GM21717 (cell line): ENCODE measurements at regions not wholly inside any gene's neighbourhood (a gene's known extent, or its start where the extent isn't known, plus 50 kb on each side); places are given as distances from the start of the nearest gene placed in this dataset.

Experiments used
- ATAC-seq: cut with Tn5 transposase; IDR thresholded peaks from one replicate; pipeline ENCODE4 v1.9.1; 2021; ENCODE audit warnings: mild to moderate bottlenecking, moderate library complexity; ENCODE audit not compliant: unreplicated experiment

DNA sequence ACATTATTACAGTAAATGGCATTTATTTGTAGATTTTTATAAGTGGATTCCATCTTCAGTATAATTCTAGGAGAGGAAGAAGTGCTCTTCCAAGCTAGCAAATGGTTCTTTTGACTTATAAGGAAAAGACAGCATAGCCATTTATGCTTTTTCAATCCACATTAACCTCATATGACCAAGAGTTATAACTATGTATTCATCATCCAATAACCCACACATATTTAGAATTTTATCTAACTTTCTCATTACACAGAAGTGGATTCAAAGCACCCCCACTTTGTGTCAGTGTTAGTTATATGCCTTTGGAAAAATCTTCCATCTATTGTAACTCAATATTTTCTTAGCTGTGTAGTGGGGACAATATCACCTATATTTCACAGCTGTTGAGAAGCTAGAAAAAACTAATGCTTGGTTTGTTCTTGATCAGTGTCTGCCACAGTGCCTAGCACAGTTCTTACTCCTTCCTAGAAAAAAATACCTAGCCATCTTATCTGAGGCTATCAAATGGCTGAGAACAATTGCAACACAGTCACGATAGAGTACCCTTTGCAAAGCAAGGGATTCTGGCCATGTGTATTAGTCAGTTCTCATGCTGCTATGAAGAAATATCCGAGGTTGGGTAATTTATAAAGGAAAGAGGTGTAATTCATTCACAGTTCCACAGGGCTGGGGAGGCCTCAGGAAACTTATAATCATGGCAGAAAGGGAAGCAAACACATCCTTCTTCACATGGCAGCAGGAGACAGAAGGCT is 986.3 kb downstream of the TFAP2A start:
- no peak for ATAC-seq

DNA sequence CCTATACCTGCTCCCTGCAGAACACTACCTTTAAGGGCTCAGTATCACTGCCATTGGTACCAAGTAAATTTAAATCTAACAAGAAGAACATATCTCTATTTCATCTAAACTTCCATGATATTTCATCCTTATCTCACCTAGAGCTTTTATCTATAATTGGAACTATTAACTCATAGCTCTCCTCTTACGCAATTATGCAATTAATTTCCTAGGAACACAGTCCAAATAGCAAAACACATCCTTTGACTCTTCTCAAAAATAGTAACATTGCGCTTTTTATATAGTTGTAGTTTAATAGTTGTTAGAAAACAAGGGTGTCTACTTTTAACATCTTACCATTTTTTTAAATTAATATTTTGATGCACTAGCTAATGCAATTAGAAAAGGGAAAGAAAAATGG is 986.8 kb upstream of the SLC35B3 start:
- no peak for ATAC-seq

DNA sequence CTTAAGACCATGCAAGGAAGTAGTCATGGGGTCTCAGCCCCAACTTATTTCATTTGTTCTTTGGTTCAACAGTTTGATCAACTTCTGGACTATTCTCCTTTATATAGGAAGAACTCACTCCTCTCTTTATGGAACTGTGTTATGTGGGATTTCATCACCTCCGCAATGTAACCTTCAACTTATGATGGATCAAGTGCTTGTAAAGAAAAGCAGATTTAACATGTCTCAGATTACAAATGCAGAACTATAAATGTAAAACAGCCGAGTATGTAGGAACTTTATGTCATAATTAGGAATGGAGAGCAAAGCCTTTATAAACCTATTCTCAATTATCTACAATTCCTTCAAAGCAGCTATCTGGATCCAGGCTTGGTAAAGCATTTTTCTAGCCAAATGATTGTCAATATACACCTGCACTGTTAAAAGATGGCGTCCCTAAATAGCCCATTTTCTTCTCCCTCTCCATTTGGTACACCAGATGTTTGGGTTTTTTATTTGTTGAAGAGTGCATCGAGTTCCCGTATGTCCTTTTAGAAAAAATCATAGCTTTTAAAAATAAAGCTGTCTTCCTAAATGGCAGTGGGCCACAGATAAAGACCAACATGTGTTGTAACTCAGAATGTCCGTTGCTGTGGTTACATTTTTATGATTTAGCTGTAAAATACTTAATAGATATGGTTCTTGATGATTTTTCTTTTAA is 985.1 kb upstream of the SLC35B3 start:
- no peak for ATAC-seq

DNA sequence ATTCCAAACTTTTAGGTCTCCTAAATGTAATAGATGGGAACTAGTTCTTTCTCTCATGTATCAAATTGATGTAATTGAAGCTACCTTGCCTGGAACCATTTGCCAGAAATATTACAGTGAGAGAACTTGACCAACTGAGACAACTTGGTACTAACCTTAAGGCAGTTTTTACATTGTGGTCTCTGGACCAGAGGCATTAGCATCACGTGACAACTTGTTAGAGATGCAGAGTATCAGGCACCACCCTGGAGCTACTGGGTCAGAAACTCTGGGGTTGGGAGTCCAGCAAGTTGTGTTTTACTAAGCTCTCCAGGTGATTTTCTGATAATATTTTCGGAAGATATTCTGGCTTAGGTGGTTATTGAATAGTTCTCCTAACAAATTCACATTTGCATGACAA is 982.1 kb upstream of the SLC35B3 start:
- no peak for ATAC-seq

DNA sequence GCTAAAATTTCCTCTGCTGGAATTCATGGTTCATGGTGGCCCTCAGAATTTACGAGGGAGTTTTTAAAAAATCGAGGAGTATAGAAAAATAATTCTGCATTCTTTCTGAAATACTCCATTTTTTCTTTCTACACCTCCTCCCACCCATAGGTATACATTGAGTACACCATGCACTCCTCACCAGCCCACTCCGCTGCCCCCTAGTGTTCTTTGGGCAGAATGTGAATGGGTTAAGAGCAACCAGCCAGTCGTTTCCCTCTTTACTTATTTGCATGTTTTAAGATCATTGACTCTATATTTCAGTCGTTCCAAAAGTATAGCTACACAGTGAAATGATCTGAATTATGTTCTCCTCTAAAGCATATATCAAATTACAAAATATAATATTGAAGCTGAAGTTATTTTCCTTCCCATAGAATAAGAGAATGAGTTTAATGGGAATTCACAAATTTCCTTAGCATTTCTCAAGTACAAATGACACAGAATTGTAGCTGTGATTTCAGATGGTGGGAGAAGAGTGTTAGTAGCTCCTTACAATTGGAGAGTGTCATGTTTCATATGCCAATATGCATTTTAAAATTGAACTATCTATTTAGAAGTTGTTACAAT is 977.7 kb upstream of the SLC35B3 start:
- ATAC-seq: no peak

DNA sequence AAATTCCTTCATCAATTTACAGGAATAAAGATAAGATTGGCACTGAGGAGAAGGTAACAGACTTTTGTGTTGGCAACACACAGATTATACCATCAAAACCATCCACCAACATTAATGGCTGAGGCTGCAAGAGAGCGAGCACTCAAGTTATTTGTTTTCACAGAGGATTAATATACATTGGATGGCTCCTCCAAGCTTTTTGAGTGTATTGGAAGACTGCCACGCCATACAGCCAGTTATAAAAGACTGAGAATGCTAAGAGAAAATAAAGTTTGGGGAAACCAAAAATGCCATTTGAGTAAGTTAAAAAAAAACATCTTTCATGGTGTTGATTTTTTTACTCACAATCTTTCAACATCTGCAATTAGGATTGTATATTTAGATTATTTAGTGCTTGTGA is 973.8 kb upstream of the SLC35B3 start:
- ATAC-seq: no peak

DNA sequence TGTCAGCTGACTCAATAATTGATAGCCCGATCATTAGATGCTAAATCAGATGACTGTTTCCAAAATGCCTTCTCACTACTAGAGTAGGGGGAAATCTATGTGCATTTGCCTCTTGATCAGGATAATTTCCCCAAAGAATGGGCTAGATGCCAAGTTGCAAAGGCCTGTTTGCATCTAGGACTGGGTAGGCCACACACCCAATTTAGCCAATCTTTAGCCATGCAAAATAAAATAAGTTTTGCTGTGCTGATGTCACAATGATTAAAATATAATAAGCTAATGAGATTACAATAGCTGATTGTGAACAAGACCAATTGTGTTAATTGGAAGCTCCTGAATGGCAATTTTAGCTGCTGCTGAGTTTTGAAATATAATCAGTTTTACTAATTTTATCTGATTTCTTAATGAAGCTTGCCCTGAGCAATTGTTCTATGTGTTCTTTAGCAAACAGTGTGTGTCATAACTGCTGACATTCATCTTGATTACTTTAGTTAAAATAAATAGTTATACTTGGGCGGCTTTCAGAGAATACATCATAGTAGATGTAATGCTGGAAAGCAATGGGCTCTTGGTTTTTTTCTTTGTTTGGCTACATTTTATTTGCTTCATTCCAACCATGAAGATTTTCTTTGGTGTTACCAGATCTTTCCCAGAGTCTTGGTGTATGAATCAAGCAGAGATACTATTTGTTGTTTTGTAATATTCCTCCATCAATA is 973.2 kb upstream of the SLC35B3 start:
- ATAC-seq: no peak

DNA sequence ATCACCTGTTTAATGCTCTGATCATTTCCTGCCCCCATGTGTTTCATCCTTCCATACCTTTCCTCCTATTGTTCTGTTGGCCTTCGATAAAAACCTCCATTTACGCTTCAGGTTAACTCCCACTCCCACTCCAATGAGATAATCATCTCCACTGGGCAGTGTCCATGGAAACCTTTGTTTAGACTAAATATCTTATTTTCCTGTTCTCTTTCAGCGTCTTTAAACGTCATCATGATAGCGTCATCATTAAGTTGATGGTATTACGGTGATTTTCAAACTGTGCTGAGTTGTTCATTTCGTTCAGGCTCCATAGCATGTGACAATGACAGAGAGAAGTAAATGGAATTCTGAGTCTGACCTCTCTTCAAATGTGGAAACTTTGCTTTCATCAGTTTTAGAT is 970.5 kb upstream of the SLC35B3 start:
- no peak for ATAC-seq

DNA sequence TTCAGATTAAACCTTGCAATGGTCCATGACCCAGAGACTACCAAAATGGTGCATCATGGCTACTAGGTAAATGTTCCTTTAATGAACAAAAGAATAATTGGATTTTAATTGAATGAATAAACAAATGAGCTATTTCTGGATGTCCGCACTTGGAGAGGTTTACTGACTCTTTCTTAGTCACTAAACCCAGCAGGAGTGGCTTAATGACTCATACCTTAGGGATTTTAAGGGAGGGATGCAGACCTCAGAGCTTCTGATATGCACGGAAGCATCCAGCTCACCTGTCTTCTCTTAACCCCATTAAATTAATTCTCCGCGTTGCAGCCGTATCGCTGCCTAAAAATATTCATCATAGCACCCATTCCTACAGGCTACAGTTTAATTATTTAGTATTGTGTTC is 970.0 kb upstream of the SLC35B3 start:
- ATAC-seq: no peak

DNA sequence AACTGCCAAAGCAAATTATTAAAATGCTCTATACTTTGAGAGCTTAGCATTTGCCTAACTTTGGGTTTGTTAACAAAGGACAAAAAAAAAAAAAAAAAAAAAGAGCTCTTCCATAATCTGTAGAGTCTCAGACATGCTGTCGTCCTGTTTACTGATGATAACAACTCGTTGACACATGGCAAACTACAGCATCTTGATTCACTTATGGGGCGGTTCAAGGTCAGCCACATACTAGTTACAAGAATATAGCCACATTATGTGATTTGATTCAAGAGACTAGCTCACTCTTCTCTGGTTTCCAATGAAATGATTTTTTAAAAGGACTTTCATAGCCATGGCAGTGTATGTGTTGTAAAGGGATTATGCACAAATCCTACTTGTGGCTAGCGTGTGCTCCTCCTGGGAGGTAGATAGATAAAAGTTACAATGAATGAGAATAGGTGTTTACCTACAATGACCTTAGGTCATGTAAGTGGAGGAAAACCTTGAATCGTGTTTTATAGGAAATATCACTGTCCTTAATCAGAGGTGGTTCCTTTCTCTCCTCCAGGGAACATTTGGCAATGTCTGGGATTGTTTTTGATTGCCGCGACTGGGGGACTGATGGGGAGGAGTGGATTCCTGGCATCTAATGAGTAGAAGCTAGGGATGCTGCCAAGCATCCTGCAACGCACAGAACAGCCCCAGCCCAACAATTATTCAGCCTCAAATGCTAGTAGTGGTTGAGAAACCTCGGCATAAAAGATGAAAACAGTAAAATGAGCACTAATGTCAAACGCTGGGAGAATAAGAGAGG is 969.2 kb upstream of the SLC35B3 start:
- no peak for ATAC-seq

DNA sequence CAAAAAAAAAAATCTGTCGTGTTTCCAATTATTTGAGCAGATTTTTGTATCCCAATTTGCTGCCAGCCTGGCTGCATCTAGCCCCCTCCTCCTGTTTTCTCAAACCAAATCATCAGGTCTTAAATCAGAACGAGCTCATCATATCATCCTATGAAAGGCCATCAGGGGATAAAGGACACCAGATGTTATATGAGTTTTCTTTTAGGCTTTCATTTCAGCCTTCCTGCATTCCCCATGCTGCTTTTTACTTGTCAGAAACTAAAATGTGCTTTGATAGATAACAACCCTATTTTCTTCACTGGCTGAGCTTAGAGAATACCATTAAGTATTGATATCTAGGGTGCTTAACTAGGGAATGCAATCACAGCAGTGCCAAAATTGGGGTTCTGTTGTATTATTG is 968.4 kb upstream of the SLC35B3 start:
- no peak for ATAC-seq

DNA sequence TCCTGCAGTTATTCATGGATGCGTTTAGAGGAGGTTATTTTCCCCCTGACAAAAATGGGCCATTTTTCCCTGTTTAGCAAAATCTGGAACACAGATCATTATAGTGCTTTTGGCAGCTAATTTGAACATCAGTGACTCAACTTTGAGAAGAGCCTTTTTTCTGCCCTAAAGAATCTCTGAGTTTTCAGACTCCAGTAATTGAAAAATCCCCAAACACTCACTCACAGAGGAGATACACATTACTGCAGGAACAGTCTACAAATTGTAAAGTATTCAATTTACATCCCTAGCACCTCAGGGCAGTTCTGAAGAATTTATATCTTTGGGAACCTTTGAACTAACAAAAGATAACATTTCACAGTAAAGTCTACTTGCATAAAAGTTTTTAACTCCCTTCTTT is 966.6 kb upstream of the SLC35B3 start:
- no peak for ATAC-seq

DNA sequence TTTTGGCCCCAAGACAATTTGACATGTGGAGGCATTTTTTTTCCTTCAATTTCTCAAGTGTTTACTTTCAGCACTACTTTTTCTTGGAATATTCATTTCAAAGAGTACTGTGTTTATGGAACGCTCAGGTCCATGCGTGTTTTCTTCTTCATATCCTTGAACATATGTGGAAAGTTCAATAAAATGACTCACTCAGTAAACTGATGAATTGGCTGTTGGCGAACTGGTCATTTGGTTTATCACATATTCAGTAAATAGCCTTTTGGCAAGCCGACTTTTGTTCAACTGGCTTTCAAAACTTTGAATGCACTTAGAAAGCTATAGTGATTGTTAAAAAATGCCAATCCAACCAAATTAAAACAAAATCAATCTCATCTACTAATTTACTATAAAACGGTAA is 964.6 kb upstream of the SLC35B3 start:
- no peak for ATAC-seq

DNA sequence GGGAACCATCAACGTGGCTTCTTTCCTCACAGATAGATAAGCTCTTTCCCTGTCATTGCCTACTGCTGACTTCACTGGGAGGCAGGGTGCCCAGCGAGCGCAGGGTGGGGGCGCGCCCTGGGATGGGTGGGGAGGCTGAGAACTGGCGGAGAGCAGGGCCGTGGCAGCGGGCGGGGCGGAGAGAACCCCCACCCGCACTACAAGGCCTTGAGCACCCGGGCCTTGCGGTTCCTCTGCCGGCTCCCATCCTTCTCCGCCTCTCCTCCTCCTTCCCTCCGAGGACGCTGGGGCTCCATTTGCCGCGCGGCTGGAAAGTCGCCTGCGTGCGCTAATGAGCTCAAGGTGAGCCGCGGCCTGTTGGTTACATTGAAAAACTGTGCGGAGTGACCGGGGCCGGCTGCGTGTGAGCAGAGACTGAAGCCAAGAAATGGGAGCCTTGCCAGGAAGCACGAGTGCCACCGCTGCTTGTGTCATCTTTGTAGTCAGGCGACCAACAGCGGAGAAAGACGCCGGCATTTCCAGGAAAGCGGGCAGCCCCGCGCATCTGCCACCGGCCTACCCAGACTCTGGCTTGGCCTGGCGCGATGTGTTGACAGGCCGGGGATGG is 963.5 kb upstream of the SLC35B3 start:
- ATAC-seq: no peak

DNA sequence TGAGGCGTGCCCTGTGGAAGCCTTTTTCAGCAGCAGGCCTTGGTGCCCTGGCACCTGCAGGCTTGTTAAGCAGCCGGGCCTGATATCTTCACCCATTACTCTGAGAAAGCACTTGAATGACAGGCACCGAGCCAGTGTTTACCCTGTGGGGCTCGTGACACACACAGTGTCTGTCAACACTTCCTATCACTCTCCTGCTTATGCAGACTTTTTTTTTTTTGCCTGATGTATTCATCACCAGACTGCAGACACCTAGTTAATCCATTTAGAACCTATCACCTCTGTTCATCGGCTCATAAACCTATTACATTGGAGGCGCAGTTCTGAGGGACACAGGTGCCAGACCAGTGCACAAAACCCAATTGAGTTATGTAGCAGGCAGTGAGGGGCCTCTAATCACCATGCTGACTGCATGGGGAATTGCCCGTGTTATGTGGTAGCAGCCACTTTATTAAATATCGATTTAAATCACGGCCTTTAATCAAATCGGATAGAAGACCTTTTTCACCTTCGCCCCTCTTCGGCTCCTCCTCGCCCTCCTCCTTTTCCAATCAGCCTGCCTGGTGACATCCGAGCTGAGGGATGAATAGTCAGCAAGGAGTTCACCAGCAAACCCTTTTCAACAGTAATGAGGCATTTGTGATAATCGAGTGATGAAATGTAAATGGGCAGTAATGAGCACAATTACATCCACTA is 962.9 kb upstream of the SLC35B3 start:
- ATAC-seq: no peak

DNA sequence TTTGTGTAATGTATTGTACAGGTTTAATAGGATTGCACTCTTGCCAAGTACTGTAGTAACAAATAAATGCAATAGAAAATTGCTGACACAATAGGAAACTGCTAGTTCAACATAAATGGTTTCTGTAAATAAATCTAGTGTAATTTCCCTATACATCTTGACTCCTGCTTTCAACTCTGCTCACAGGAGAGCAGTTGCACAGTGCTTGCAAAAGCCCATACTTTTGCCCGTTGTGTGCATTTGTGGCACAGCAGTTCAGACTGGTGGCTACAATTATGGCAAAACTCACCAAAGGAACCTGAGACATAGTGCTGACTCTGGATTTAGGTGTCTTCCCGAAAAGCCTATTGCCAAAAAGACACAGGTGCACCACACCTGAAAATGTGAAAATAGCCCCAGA is 953.3 kb upstream of the SLC35B3 start:
- no peak for ATAC-seq

DNA sequence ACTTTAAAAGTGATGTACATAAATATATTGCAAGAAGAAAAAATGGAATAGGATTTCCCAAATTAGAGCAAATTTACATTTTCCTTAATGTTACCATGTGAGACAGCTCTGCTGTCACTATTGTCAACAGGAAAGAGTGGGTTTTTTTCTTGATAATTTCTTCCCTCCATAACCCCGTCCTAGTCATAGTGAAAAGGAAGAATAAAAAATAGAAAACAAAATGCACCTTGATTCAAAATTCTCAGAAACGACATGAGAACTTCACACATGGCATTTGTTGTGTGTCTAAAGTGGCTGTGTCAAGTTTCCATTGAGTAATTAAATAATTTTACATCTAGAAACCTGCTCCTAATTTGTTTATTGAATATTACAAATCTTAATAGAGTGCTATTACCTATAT is 945.2 kb upstream of the SLC35B3 start:
- no peak for ATAC-seq

DNA sequence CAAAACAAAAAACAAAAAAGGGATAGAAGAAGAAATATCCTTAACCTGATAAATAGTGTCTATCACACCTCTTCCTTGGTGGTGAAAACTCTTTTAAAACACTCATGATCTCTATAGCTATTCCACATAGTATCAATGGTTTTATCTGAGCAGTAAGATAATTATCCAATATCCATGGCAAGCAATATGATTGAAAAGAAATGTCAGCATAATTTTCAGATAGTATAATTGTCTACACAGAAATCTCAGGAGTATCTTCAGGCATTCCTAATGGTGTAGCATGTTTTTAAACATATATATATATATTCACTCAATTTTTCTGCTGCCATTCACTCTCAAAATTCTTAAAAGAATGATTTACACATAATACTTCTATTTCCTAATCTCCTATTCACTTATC is 938.0 kb upstream of the SLC35B3 start:
- no peak for ATAC-seq

DNA sequence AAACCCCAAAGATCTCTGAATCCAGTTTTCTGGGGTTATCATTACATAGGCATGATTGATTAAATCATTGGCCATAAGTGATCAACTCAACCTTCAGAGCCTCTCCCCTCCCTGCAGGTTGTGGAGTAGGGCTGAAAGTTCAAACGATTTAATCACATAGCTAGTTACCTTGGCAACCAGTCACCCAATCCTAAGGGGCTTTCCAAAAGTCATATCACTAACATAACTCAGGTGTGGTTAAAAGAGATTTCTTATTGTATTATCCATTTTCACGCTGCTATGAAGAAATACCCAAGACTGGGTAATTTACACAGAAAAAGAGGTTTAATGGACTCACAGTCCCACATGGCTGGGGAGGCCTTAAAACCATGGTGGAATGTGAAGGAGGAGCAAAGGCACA is 935.1 kb upstream of the SLC35B3 start:
- no peak for ATAC-seq

DNA sequence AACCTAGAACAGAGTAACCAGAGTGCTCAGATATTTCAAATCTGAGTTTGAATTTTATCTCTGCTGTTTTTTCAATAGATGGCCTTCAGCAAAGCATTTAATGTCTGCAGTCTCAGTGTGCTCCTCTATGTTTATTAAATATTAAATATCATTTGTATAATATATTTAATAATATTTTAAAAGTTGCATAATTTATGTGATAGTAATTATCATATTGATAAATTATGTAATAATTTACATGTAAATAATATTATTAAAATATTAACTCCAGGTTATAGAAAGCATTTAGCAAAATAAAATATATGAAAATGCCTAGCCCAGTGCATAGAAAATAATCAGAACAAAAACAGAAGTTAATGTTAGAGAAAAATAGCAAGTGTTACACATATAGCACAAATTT is 930.0 kb upstream of the SLC35B3 start:
- ATAC-seq: no peak
